ENCODE measurements at regions not wholly inside any gene's neighbourhood (a gene's known extent, or its start where the extent isn't known, plus 50 kb on each side); places are given as distances from the start of the nearest gene placed in this dataset.

DNA sequence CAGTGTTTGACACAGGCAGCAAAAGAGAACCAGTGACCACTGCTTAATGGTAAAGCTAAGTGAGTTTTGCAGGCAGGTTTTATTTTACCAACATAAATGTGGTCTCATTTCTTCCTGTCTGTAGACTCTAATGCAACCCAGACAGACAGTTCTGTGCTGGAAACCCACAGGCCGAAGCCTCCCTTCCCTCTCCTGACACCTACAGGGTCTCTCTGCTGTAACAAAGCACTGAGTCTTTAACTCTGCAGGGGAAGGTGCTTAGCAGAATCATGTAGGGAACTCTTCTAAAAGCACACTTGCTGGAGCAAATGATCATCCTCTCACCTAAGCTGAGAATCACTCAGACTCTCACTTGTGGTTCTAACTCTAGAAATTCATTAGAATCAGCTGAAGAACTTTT is 200.3 kb downstream of the KBTBD8 start:
- no peak for TF ChIP-seq CTCF (IDR thresholded peaks at IDR 0.05)
- no peak for TF ChIP-seq POLR2A (IDR thresholded peaks at IDR 0.05; ENCODE audit: low read depth)
- no peak for TF ChIP-seq POLR2AphosphoS5 (IDR thresholded peaks at IDR 0.05)
